SU-DHL-6 (cell line): ENCODE measurements at regions not wholly inside any gene's neighbourhood (a gene's known extent, or its start where the extent isn't known, plus 50 kb on each side); places are given as distances from the start of the nearest gene placed in this dataset.
"Not testable (repeated sequence)": the region's sequence is repeated elsewhere in the genome, so short reads cannot be mapped to it uniquely, and the experiment has no call there.

Experiments
- H2AFZ ChIP-seq: fragments of 200-600 bp; sonication (generic); 2 replicates; pipeline ENCODE4 v1.6.1; 2014; ENCODE audit warnings: low read depth, mild to moderate bottlenecking, moderate library complexity, mixed read lengths, antibody characterized with exemption, low read length; ENCODE audit not compliant: severe bottlenecking
- H3F3A ChIP-seq: fragments of 200-600 bp; shearing (Covaris generic); 2 replicates; pipeline ENCODE4 v1.6.0; 2016; ENCODE audit warnings: antibody characterized with exemption, mild to moderate bottlenecking; ENCODE audit not compliant: insufficient read depth
- H3K27ac ChIP-seq: fragments of 200-600 bp; sonication (generic); 2 replicates; pipeline ENCODE4 v1.5.1; 2016; ENCODE audit warnings: low read depth, mild to moderate bottlenecking, low read length, moderate library complexity, mixed read lengths
- H3K27me3 ChIP-seq: fragments of 200-600 bp; sonication (generic), shearing (Covaris generic); 2 replicates; pipeline ENCODE4 v1.6.0; 2014; ENCODE audit warnings: mild to moderate bottlenecking, low read length
- H3K36me3 ChIP-seq: fragments of 200-600 bp; sonication (generic); 2 replicates; pipeline ENCODE4 v1.6.1; 2014; ENCODE audit warnings: mild to moderate bottlenecking, low read length, mixed read lengths
- H3K4me2 ChIP-seq: fragments of 300-600, 200-600 bp; shearing (Covaris generic), sonication (generic); 2 replicates; pipeline ENCODE4 v1.6.0; 2014; ENCODE audit warnings: low read length, low read depth, mild to moderate bottlenecking; ENCODE audit not compliant: poor library complexity, severe bottlenecking
- H3K4me3 ChIP-seq: fragments of 200-600 bp; sonication (generic); 2 replicates; pipeline ENCODE4 v1.5.1; 2014; ENCODE audit warnings: antibody characterized with exemption, low read length, mild to moderate bottlenecking, mixed read lengths; ENCODE audit not compliant: insufficient read depth, poor library complexity, severe bottlenecking
- H3K79me2 ChIP-seq: fragments of 200-600 bp; sonication (generic); 2 replicates; pipeline ENCODE4 v1.6.1; 2014; ENCODE audit warnings: mild to moderate bottlenecking, low read length, moderate library complexity; ENCODE audit not compliant: insufficient read depth
- H3K9ac ChIP-seq: fragments of 200-600 bp; sonication (generic); 2 replicates; pipeline ENCODE4 v1.7.0; 2014; ENCODE audit warnings: mild to moderate bottlenecking, low read length
- H3K9me2 ChIP-seq: fragments of 200-600 bp; sonication (generic); replicated peaks from 2 replicates; pipeline ENCODE4 v1.6.1; 2014; ENCODE audit warnings: low read length; ENCODE audit not compliant: insufficient read depth
- H3K9me3 ChIP-seq: fragments of 200-600 bp; sonication (generic); 2 replicates; pipeline ENCODE4 v1.6.1; 2014; ENCODE audit warnings: low read length, mixed read lengths; ENCODE audit not compliant: insufficient read depth
- H4K20me1 ChIP-seq: fragments of 200-600 bp; sonication (generic); 2 replicates; pipeline ENCODE4 v1.6.1; 2014; ENCODE audit warnings: low read depth, mild to moderate bottlenecking, antibody characterized with exemption, low read length, moderate library complexity, mixed read lengths
- EZH2phosphoT487 ChIP-seq: fragments of 200-600 bp; sonication (generic), shearing (Covaris generic); conservative IDR thresholded peaks from 2 replicates; pipeline ENCODE4 v1.6.1; 2018; ENCODE audit warnings: mild to moderate bottlenecking, antibody characterized with exemption, low read length, moderate library complexity, mixed read lengths
- TF ChIP-seq, protein P1 (sequence below): fragments of 200-600 bp; sonication (generic); IDR thresholded peaks from one replicate; pipeline ENCODE4 v1.5.1; 2017; ENCODE audit warnings: antibody characterized with exemption, mild to moderate bottlenecking, low read length, moderate library complexity; ENCODE audit not compliant: insufficient read depth, poor library complexity, severe bottlenecking

GRCh38 chr2:132270981-132271546 is 109.3 kb upstream of the ANKRD30BL start:
- Histone ChIP-seq H3F3A (peaks cover 13% of the 10 kb centered on the region), H3K27me3 (no peaks in the 10 kb centered on the region), H2AFZ (peak overlapping the region; percentile 96), H3K9me3 (no peaks in the 10 kb centered on the region), H3K79me2 (no peaks in the 10 kb centered on the region), H4K20me1 (no peaks in the 10 kb centered on the region), H3K4me2 (peak overlapping the region; percentile 57), H3K36me3 (no peaks in the 10 kb centered on the region), H3K27ac (peak overlapping the region; percentile 85), H3K4me3 (peak overlapping the region; percentile 43), H3K9me2 (no peaks in the 10 kb centered on the region), H3K9ac (peak overlapping the region; percentile 62)
- TF ChIP-seq, protein P1, sequence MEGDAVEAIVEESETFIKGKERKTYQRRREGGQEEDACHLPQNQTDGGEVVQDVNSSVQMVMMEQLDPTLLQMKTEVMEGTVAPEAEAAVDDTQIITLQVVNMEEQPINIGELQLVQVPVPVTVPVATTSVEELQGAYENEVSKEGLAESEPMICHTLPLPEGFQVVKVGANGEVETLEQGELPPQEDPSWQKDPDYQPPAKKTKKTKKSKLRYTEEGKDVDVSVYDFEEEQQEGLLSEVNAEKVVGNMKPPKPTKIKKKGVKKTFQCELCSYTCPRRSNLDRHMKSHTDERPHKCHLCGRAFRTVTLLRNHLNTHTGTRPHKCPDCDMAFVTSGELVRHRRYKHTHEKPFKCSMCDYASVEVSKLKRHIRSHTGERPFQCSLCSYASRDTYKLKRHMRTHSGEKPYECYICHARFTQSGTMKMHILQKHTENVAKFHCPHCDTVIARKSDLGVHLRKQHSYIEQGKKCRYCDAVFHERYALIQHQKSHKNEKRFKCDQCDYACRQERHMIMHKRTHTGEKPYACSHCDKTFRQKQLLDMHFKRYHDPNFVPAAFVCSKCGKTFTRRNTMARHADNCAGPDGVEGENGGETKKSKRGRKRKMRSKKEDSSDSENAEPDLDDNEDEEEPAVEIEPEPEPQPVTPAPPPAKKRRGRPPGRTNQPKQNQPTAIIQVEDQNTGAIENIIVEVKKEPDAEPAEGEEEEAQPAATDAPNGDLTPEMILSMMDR = no peak
- TF ChIP-seq EZH2phosphoT487 = no peak

DNA sequence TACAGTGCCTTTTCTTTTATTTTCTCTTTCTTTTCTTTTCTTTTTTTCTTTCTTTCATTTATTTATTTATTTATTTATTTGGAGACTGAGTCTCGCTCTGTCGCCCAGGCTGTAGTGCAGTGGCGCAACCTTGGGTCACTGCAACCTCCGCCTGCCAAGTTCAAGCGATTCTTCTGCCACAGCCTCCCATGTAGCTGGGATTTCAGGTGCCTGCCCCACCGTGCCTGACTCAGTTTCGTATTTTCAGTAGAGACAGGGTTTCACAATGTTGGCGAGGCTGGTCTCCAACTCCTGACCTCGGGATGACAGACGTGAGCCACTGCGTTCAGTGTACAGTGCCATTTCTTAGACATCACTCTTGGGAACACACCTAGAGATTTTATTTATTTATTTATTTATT is 110.0 kb upstream of the ANKRD30BL start:
- not testable (repeated sequence) for H3K79me2 ChIP-seq, H3K36me3 ChIP-seq
- H3K27ac ChIP-seq = peak overlapping the region; percentile 85

DNA sequence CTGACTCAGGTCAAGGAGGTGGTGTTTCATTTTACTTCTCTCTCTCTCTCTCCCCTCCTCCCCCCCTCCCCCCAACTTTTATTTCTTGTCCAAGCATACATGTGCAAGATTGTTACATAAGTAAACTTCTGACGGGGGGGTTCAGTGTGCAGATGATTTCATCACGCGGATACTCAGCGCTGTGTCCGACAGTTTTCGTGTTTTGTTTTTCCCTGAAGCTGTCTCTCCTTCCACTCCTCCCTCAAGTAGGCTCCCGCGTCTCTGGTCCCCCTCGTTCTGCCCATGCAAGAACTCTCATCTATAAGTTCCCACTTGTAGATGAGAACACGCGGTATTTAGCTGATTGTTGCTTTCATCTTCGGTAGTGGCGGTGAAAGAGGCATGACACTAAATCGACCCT is 111.0 kb upstream of the ANKRD30BL start:
- H3K4me2 ChIP-seq = no peak overlapping the region
- H4K20me1 ChIP-seq = no peaks in the 10 kb centered on the region
- H3K9me3 ChIP-seq = peaks cover under 1% of the 10 kb centered on the region; the same call in 1 of the 2 replicates
- H3K9ac ChIP-seq = no peak overlapping the region
- no peak overlapping the region for H2AFZ ChIP-seq
- no peak for TF ChIP-seq EZH2phosphoT487
- TF ChIP-seq, protein P1 = no peak
- H3K79me2 ChIP-seq = no peaks in the 10 kb centered on the region
- H3K36me3 ChIP-seq = no peaks in the 10 kb centered on the region
- no peak overlapping the region for H3K4me3 ChIP-seq
- H3K27ac ChIP-seq = no peak overlapping the region
- H3K9me2 ChIP-seq = no peaks in the 10 kb centered on the region
- no peaks in the 10 kb centered on the region for H3K27me3 ChIP-seq
- peaks cover 23% of the 10 kb centered on the region for H3F3A ChIP-seq

More for the DNA sequence above, 110.0 kb upstream of the ANKRD30BL start:
- not testable (repeated sequence) for H3K9me3 ChIP-seq, H4K20me1 ChIP-seq, H2AFZ ChIP-seq, H3K4me3 ChIP-seq, H3K9ac ChIP-seq, H3K27me3 ChIP-seq, H3K9me2 ChIP-seq
- H3F3A ChIP-seq = peaks cover 20% of the 10 kb centered on the region
- H3K4me2 ChIP-seq = peak overlapping the region; percentile 57

- not testable (repeated sequence) for H2AFZ ChIP-seq, H3K4me2 ChIP-seq, H3K4me3 ChIP-seq, H3K9me2 ChIP-seq, H3K79me2 ChIP-seq, H3K27ac ChIP-seq, H3K36me3 ChIP-seq, H4K20me1 ChIP-seq, H3K27me3 ChIP-seq, H3K9ac ChIP-seq, H3K9me3 ChIP-seq
- peaks cover 23% of the 10 kb centered on the region for H3F3A ChIP-seq
Observed at GRCh38 chr2:132273585-132273984, 111.8 kb upstream of the ANKRD30BL start.
